HFF-Myc (cell line): ENCODE measurements at regions not wholly inside any gene's neighbourhood (a gene's known extent, or its start where the extent isn't known, plus 50 kb on each side); places are given as distances from the start of the nearest gene placed in this dataset.
"Not testable (repeated sequence)": the region's sequence is repeated elsewhere in the genome, so short reads cannot be mapped to it uniquely, and the experiment has no call there.

Experiments
- DNase-seq: peaks from one replicate; pipeline ENCODE4 v3.0.0-alpha.2; 2011; ENCODE audit warnings: low read depth; ENCODE audit errors: extremely low read depth
- H3K4me3 ChIP-seq: replicated peaks from 2 replicates; pipeline ENCODE4 v1.5.1; 2011; ENCODE audit warnings: low read depth, mild to moderate bottlenecking, control low read depth, low read length
- CTCF ChIP-seq: IDR thresholded peaks from 2 replicates; pipeline ENCODE4 v1.5.1; 2012; ENCODE audit warnings: mild to moderate bottlenecking, low read depth, low read length, control low read depth; ENCODE audit errors: missing control alignments

- TF ChIP-seq CTCF, result no peak
- DNase-seq, result no peak
- H3K4me3 ChIP-seq, result no peak overlapping the region
Measured at GRCh38 chr1:118564961-118565703, 380.1 kb upstream of the SPAG17 start.

GRCh38 chr1:118563981-118564951 is 379.2 kb upstream of the SPAG17 start:
- no peak for DNase-seq
- H3K4me3 ChIP-seq, result no peak overlapping the region
- peak; percentile 9 for TF ChIP-seq CTCF

- TF ChIP-seq CTCF, result no peak
- no peak overlapping the region for H3K4me3 ChIP-seq
- DNase-seq, result no peak
Measured at GRCh38 chr1:118558933-118559332, 373.9 kb upstream of the SPAG17 start.

GRCh38 chr1:118556936-118557335 is 371.9 kb upstream of the SPAG17 start:
- no peak for DNase-seq
- TF ChIP-seq CTCF, result no peak
- no peak overlapping the region for H3K4me3 ChIP-seq

GRCh38 chr1:118555638-118556037 is 370.6 kb upstream of the SPAG17 start:
- TF ChIP-seq CTCF, result no peak
- DNase-seq, result no peak
- no peak overlapping the region for H3K4me3 ChIP-seq

- TF ChIP-seq CTCF, result no peak
- H3K4me3 ChIP-seq, result no peak overlapping the region
- no peak for DNase-seq
Measured at GRCh38 chr1:118535901-118536300, 350.9 kb upstream of the SPAG17 start.

- H3K4me3 ChIP-seq, DNase-seq: not testable (repeated sequence)
Measured at GRCh38 chr1:118511922-118512321, 326.9 kb upstream of the SPAG17 start.
